GM10248 (cell line): ENCODE measurements at regions not wholly inside any gene's neighbourhood (a gene's known extent, or its start where the extent isn't known, plus 50 kb on each side); places are given as distances from the start of the nearest gene placed in this dataset.
A peak's percentile ranks its signal among the peaks of the same experiment; 100 is the strongest.

ENCODE experiments used
- CTCF ChIA-PET: fragments of 300-600 bp; sonication (Branson Sonifier 250); formaldehyde crosslinking; extraction: SDS; loops from one replicate; lab custom pipeline; 2021; ENCODE audit warnings: antibody characterized with exemption; lab: Yijun Ruan, JAX
- POLR2A ChIA-PET: fragments of 350-650 bp; sonication (Branson Sonifier 250); formaldehyde crosslinking; extraction: SDS; loops from one replicate; lab custom pipeline; 2020; ENCODE audit warnings: antibody characterized with exemption; lab: Yijun Ruan, JAX
- DNase-seq: peaks from one replicate; pipeline ENCODE4 v3.0.0; 2012; ENCODE audit errors: extremely low spot score
- CTCF ChIP-seq: IDR thresholded peaks from 2 replicates; pipeline ENCODE4 v1.5.1; 2012; ENCODE audit warnings: mild to moderate bottlenecking, low read depth; ENCODE audit errors: extremely low read depth, missing control alignments, control extremely low read depth

GRCh38 chr2:230642966-230643365 lies 69.7 kb upstream of the CAB39 start:
- no peak for TF ChIP-seq CTCF
- POLR2A ChIA-PET, result no interaction called here
- CTCF ChIA-PET, result interaction anchor here (1.0 kb wide), 2 partner anchors 15 to 155 kb away, joined by 3 to 4 read pairs; no protein-coding TSS in a partner anchor
- DNase-seq, result no peak

- DNase-seq, result peak; percentile 64
- ChIA-PET POLR2A (interaction anchor here (0.9 kb wide), 1 partner anchor 11 kb away, joined by 3 read pairs; no protein-coding TSS in a partner anchor), CTCF (interaction anchor here (1.0 to 1.2 kb wide), 4 partner anchors 14 to 636 kb away, joined by 3 to 4 read pairs (median 4); no protein-coding TSS in a partner anchor)
- no peak for TF ChIP-seq CTCF
These were observed 68.9 kb upstream of the CAB39 start for GRCh38 chr2:230643576-230644291.

DNA sequence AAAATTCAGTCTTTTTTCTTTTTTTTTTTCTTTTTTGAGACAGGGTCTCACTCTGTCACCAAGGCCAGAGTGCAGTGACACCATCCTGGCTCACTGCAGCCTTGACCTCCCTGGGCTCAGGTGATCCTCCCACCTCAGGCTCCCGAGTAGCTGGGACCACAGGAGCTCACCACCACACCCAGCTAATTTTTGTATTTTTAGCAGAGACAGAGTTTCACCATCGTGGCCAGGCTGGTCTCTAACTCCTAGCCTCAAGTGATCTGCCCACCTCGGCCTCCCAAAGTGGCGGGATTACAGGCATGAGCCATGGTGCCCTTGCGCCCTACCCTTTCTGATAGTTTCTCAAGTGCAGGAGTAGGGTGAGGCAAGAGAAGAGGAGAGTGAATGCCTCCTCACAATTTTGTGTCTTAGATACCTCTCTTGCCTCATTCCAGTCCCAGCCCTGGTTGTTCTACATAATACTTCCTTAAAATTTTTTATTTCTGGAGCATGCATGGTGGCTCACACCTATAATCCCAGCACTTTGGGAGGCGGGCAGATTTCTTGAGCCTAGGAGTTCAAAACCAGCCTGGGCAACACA lies 68.2 kb upstream of the CAB39 start:
- CTCF ChIA-PET, result interaction anchor here (1.0 to 1.2 kb wide), 4 partner anchors 24 to 636 kb away, joined by 3 to 4 read pairs (median 3); no protein-coding TSS in a partner anchor
- TF ChIP-seq CTCF, result no peak
- DNase-seq, result no peak
- POLR2A ChIA-PET, result interaction anchor here (0.9 kb wide), 1 partner anchor 10 kb away, joined by 3 read pairs; no protein-coding TSS in a partner anchor

DNA sequence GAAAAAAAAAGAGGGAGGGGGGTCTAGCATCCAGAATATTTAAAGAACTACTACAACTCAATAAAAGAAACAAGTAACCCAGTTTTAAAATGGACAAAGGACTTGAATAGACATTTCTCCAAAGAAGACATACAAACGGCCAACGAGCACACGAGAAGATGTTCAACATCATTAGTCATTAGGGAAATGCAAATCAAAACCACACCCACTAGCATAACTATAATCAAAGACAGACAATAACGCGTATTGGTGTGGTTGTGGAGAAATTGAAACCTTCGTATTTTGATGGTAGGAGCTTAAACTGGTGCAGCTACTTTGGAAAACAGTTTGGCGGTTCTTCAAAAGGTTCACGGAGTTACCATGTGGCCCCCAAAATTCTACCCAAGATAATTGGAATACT lies 64.3 kb upstream of the CAB39 start:
- ChIA-PET CTCF (interaction anchor here (1.8 to 2.7 kb wide), 2 partner anchors 8 to 66 kb away, joined by 5 to 15 read pairs; no protein-coding TSS in a partner anchor), POLR2A (no interaction called here)
- DNase-seq, result no peak

GRCh38 chr2:230650585-230651137 lies 62.0 kb upstream of the CAB39 start:
- ChIA-PET CTCF (interaction anchor here (1.4 to 2.7 kb wide), 3 partner anchors 7 to 31 kb away, joined by 3 to 15 read pairs (median 4); no protein-coding TSS in a partner anchor), POLR2A (no interaction called here)
- no peak for DNase-seq
- TF ChIP-seq CTCF, result no peak

More for the DNA sequence above, 64.3 kb upstream of the CAB39 start:
- no peak for TF ChIP-seq CTCF

DNA sequence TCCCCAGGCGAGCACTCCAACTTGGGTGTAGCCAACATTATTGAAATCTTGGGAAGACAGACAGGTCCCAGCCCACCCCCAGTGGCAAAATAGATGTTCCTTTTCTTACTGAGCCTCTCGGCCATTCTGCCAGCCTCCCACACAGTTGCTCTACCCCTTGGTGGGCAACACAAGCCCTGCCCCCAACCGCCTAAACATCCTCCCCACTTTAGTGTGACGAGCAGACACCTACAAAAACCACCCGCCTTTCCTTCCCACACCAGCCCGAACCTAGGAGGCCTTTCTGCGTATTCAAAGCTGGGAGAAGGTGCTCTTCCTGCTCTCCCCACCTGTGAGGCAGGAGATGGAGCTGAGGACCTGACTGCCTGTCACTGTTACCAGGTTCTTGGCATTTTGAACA lies 58.6 kb upstream of the CAB39 start:
- TF ChIP-seq CTCF, result no peak
- ChIA-PET CTCF (no interaction called here), POLR2A (interaction anchor here (1.2 kb wide), 1 partner anchor 10 kb away, joined by 3 read pairs; no protein-coding TSS in a partner anchor)
- DNase-seq, result no peak
